ENCODE measurements at regions not wholly inside any gene's neighbourhood (a gene's known extent, or its start where the extent isn't known, plus 50 kb on each side); places are given as distances from the start of the nearest gene placed in this dataset.

DNA sequence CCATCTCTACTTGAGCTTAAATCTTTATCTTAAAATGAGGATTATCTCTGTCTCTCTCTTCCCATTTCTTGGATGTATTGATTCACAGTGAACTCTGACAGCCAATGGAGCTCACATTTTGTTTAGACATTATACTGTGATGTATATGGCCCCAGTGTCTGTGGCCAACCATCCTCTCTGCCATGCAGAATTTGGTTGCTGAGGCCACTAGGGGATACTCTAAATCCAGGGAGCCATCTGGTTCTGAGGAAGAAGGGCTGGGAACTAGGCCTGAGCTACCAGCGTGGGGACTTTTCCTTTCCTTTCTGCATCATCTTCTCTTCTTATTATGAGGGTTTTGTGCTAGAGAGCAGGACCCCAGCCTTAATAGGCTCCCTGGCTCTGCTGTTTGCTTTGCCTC lies 59.1 kb upstream of the RIPOR2 start:
- H3K4me1 Mint-ChIP-seq (ENCODE audit: low read depth), result peaks cover 31% of the 10 kb centered on the region
- peak; percentile 65 for TF ChIP-seq CTCF (IDR thresholded peaks at IDR 0.05)
- no peak overlapping the region for H3K27ac Mint-ChIP-seq
- no peaks in the 10 kb centered on the region for H3K27me3 Mint-ChIP-seq (ENCODE audit: insufficient read depth)
- peaks cover 10% of the 10 kb centered on the region; the same call in 1 of the 2 replicates for H3K9me3 Mint-ChIP-seq
- H3K36me3 Mint-ChIP-seq (ENCODE audit: low read depth), result 0 out of 2 replicates have a peak, but pooled peaks cover 3% of the 10 kb centered on the region
- H3K4me3 Mint-ChIP-seq, result no peak overlapping the region
- peak; percentile 20 for DNase-seq

GRCh38 chr6:24995270-24995669 lies 59.5 kb upstream of the RIPOR2 start:
- H3K4me1 Mint-ChIP-seq (ENCODE audit: low read depth), result peaks cover 31% of the 10 kb centered on the region

GRCh38 chr6:24996269-24996836 lies 60.6 kb upstream of the RIPOR2 start:
- no peak for TF ChIP-seq CTCF (IDR thresholded peaks at IDR 0.05)
- Mint-ChIP-seq H3K9me3 (peaks cover 10% of the 10 kb centered on the region; the same call in 1 of the 2 replicates), H3K36me3 (ENCODE audit: low read depth) (0 out of 2 replicates have a peak, but pooled peaks cover 8% of the 10 kb centered on the region), H3K4me1 (ENCODE audit: low read depth) (peaks cover 26% of the 10 kb centered on the region), H3K27ac (no peak overlapping the region), H3K27me3 (ENCODE audit: insufficient read depth) (no peaks in the 10 kb centered on the region), H3K4me3 (no peak overlapping the region)
- no peak for DNase-seq

More at GRCh38 chr6:24995270-24995669, 59.5 kb upstream of the RIPOR2 start:
- Mint-ChIP-seq H3K9me3 (peaks cover 10% of the 10 kb centered on the region; the same call in 1 of the 2 replicates), H3K4me3 (no peak overlapping the region), H3K27ac (no peak overlapping the region), H3K27me3 (ENCODE audit: insufficient read depth) (no peaks in the 10 kb centered on the region), H3K36me3 (ENCODE audit: low read depth) (0 out of 2 replicates have a peak, but pooled peaks cover 7% of the 10 kb centered on the region)
- DNase-seq, result no peak
- no peak for TF ChIP-seq CTCF (IDR thresholded peaks at IDR 0.05)

- H3K27me3 Mint-ChIP-seq (ENCODE audit: insufficient read depth), result no peaks in the 10 kb centered on the region
- no peak overlapping the region for H3K4me3 Mint-ChIP-seq
- TF ChIP-seq CTCF (IDR thresholded peaks at IDR 0.05), result no peak
- no peak for DNase-seq
- H3K9me3 Mint-ChIP-seq, result peaks cover 7% of the 10 kb centered on the region; the same call in 1 of the 2 replicates
- no peak overlapping the region for H3K27ac Mint-ChIP-seq
- H3K36me3 Mint-ChIP-seq (ENCODE audit: low read depth), result 0 out of 2 replicates have a peak, but pooled peaks cover 5% of the 10 kb centered on the region
- peaks cover 18% of the 10 kb centered on the region for H3K4me1 Mint-ChIP-seq (ENCODE audit: low read depth)
Observed at GRCh38 chr6:24997231-24997630, 61.5 kb upstream of the RIPOR2 start.

GRCh38 chr6:24997905-24998304 lies 62.1 kb upstream of the RIPOR2 start:
- H3K4me3 Mint-ChIP-seq, result no peak overlapping the region
- no peak overlapping the region for H3K27ac Mint-ChIP-seq
- H3K4me1 Mint-ChIP-seq (ENCODE audit: low read depth), result peaks cover 18% of the 10 kb centered on the region
- H3K27me3 Mint-ChIP-seq (ENCODE audit: insufficient read depth), result no peaks in the 10 kb centered on the region
- 0 out of 2 replicates have a peak, but pooled peaks cover 5% of the 10 kb centered on the region for H3K36me3 Mint-ChIP-seq (ENCODE audit: low read depth)
- DNase-seq, result no peak
- H3K9me3 Mint-ChIP-seq, result peaks cover 6% of the 10 kb centered on the region; the same call in 1 of the 2 replicates
- TF ChIP-seq CTCF (IDR thresholded peaks at IDR 0.05), result no peak
